Osteoblast (primary cell): ENCODE measurements at regions not wholly inside any gene's neighbourhood (a gene's known extent, or its start where the extent isn't known, plus 50 kb on each side); places are given as distances from the start of the nearest gene placed in this dataset.
A peak's percentile ranks its signal among the peaks of the same experiment; 100 is the strongest.

Source experiments
- DNase-seq: peaks from one replicate; pipeline ENCODE4 v3.0.0; 2011; ENCODE audit warnings: low spot score, mixed read lengths; ENCODE audit not compliant: insufficient read length; ENCODE audit errors: missing footprints
- H2AFZ ChIP-seq: 2 replicates; pipeline ENCODE4 v1.6.0; 2011; ENCODE audit warnings: mild to moderate bottlenecking, low read length
- H3K27ac ChIP-seq: 2 replicates; pipeline ENCODE4 v1.5.1; 2011; ENCODE audit warnings: mild to moderate bottlenecking, low read depth, low read length, moderate library complexity
- H3K27me3 ChIP-seq: 2 replicates; pipeline ENCODE4 v1.6.0; 2012; ENCODE audit warnings: mild to moderate bottlenecking, control low read depth, inconsistent platforms, low read length, moderate library complexity; ENCODE audit not compliant: insufficient read depth
- H3K36me3 ChIP-seq: 2 replicates; pipeline ENCODE4 v1.5.1; 2011; ENCODE audit warnings: mild to moderate bottlenecking, low read length, control low read depth, moderate library complexity; ENCODE audit not compliant: insufficient read depth
- H3K4me1 ChIP-seq: 2 replicates; pipeline ENCODE4 v1.5.1; 2011; ENCODE audit warnings: mild to moderate bottlenecking, low read length, control low read depth, moderate library complexity; ENCODE audit not compliant: insufficient read depth
- H3K4me2 ChIP-seq: 2 replicates; pipeline ENCODE4 v1.6.0; 2011; ENCODE audit warnings: mild to moderate bottlenecking, low read length; ENCODE audit not compliant: insufficient read depth
- H3K4me3 ChIP-seq: fragments of 200-600 bp; sonication (generic); 3 replicates; pipeline ENCODE4 v1.5.1; 2012; ENCODE audit warnings: mild to moderate bottlenecking, low read length, inconsistent platforms; ENCODE audit not compliant: insufficient read depth
- H3K79me2 ChIP-seq: 2 replicates; pipeline ENCODE4 v1.6.0; 2012; ENCODE audit warnings: mild to moderate bottlenecking, low read length, control low read depth, inconsistent platforms; ENCODE audit not compliant: insufficient read depth
- H3K9me3 ChIP-seq: 2 replicates; pipeline ENCODE4 v1.5.1; 2011; ENCODE audit warnings: low read depth, low read length, control low read depth
- H4K20me1 ChIP-seq: 2 replicates; pipeline ENCODE4 v1.6.0; 2012; ENCODE audit warnings: mild to moderate bottlenecking, low read length, control low read depth; ENCODE audit not compliant: insufficient read depth
- CTCF ChIP-seq: IDR thresholded peaks from 2 replicates; pipeline ENCODE4 v1.5.1; 2011; ENCODE audit warnings: mild to moderate bottlenecking, low read depth, low read length, moderate library complexity; ENCODE audit errors: extremely low read depth

- Histone ChIP-seq H3K36me3 (no peaks in the 10 kb centered on the region), H3K79me2 (no peaks in the 10 kb centered on the region), H3K4me2 (peak overlapping the region; percentile 36), H3K4me3 (no peak overlapping the region), H3K9me3 (no peaks in the 10 kb centered on the region), H4K20me1 (no peaks in the 10 kb centered on the region), H3K4me1 (peaks cover 8% of the 10 kb centered on the region), H3K27me3 (no peaks in the 10 kb centered on the region), H2AFZ (peak overlapping the region; percentile 65), H3K27ac (peak overlapping the region; percentile 24)
- TF ChIP-seq CTCF: no peak
- no peak for DNase-seq
Measured at GRCh38 chr5:174384509-174384947, 339.0 kb downstream of the NSG2 start.

- H3K4me1 ChIP-seq: peaks cover 8% of the 10 kb centered on the region
- H3K9me3 ChIP-seq: no peaks in the 10 kb centered on the region
- H3K27ac ChIP-seq: no peak overlapping the region
- no peak overlapping the region for H3K4me2 ChIP-seq
- H3K79me2 ChIP-seq: no peaks in the 10 kb centered on the region
- TF ChIP-seq CTCF: no peak
- no peak for DNase-seq
- H3K27me3 ChIP-seq: no peaks in the 10 kb centered on the region
- H3K4me3 ChIP-seq: no peak overlapping the region
- no peaks in the 10 kb centered on the region for H4K20me1 ChIP-seq
- H2AFZ ChIP-seq: no peak overlapping the region
- no peaks in the 10 kb centered on the region for H3K36me3 ChIP-seq
Measured at GRCh38 chr5:174386306-174386705, 338.1 kb upstream of the MSX2 start.

- DNase-seq: no peak
- no peaks in the 10 kb centered on the region for H4K20me1 ChIP-seq
- no peak overlapping the region for H3K4me3 ChIP-seq
- H2AFZ ChIP-seq: no peak overlapping the region
- H3K9me3 ChIP-seq: no peaks in the 10 kb centered on the region
- H3K79me2 ChIP-seq: no peaks in the 10 kb centered on the region
- no peaks in the 10 kb centered on the region for H3K36me3 ChIP-seq
- H3K4me1 ChIP-seq: peaks cover 8% of the 10 kb centered on the region
- no peaks in the 10 kb centered on the region for H3K27me3 ChIP-seq
- no peak overlapping the region for H3K4me2 ChIP-seq
- no peak for TF ChIP-seq CTCF
- H3K27ac ChIP-seq: peak overlapping the region; percentile 41
Measured at GRCh38 chr5:174386846-174387245, 337.5 kb upstream of the MSX2 start.

GRCh38 chr5:174387448-174387847 lies 336.9 kb upstream of the MSX2 start:
- no peaks in the 10 kb centered on the region for H3K9me3 ChIP-seq
- H3K4me2 ChIP-seq: no peak overlapping the region
- no peaks in the 10 kb centered on the region for H3K36me3 ChIP-seq
- no peaks in the 10 kb centered on the region for H3K79me2 ChIP-seq
- no peak for TF ChIP-seq CTCF
- no peaks in the 10 kb centered on the region for H4K20me1 ChIP-seq
- H2AFZ ChIP-seq: no peak overlapping the region
- peaks cover 8% of the 10 kb centered on the region for H3K4me1 ChIP-seq
- H3K4me3 ChIP-seq: no peak overlapping the region
- peak overlapping the region; percentile 41 for H3K27ac ChIP-seq
- H3K27me3 ChIP-seq: no peaks in the 10 kb centered on the region
- DNase-seq: no peak
